CD14-positive monocyte (primary cell): ENCODE measurements at regions not wholly inside any gene's neighbourhood (a gene's known extent, or its start where the extent isn't known, plus 50 kb on each side); places are given as distances from the start of the nearest gene placed in this dataset.

Experiments used
- DNase-seq, 3 donors: peaks; one replicate each; pipeline ENCODE4 v3.0.0-alpha.2; 2011 to 2022
- H2AFZ ChIP-seq: 2 replicates; pipeline ENCODE4 v1.6.0; 2012; ENCODE audit warnings: mild to moderate bottlenecking, low read depth, low read length, inconsistent platforms; ENCODE audit not compliant: insufficient read depth, poor library complexity, severe bottlenecking
- H3K27ac ChIP-seq, 2 donors: 1 replicate in 1 of 2; 2 replicates in 1 of 2; pipeline ENCODE4 v1.5.1; 2012 to 2013; ENCODE audit warnings: low read length in 2 of 2, control low read depth in 1 of 2, inconsistent platforms in 1 of 2, low read depth in 1 of 2, mild to moderate bottlenecking in 1 of 2
- H3K27me3 ChIP-seq, 2 donors: one replicate each; pipeline versions ENCODE4 v1.6.0 to v1.6.1; 2011 to 2013; ENCODE audit warnings: low read length in 2 of 2; ENCODE audit not compliant: control insufficient read depth in 2 of 2, insufficient read depth in 2 of 2
- H3K36me3 ChIP-seq, 2 donors: replicated peaks in 1 of 2; 1 replicate in 1 of 2; 2 replicates in 1 of 2; pipeline versions ENCODE4 v1.5.1 to v1.6.1; 2012 to 2013; ENCODE audit warnings: low read length in 2 of 2, control low read depth in 1 of 2, inconsistent platforms in 1 of 2, mild to moderate bottlenecking in 1 of 2; ENCODE audit not compliant: insufficient read depth in 2 of 2, control insufficient read depth in 1 of 2
- H3K4me1 ChIP-seq, 2 donors: 1 replicate in 1 of 2; 2 replicates in 1 of 2; pipeline versions ENCODE4 v1.5.1 to v1.6.1; 2012 to 2013; ENCODE audit warnings: low read length in 2 of 2, control low read depth in 1 of 2, inconsistent platforms in 1 of 2, mild to moderate bottlenecking in 1 of 2, moderate library complexity in 1 of 2; ENCODE audit not compliant: insufficient read depth in 2 of 2, control insufficient read depth in 1 of 2
- H3K4me2 ChIP-seq: replicated peaks from 2 replicates; pipeline ENCODE3; 2012; ENCODE audit warnings: low read length, moderate library complexity, mild to moderate bottlenecking; ENCODE audit not compliant: poor library complexity, severe bottlenecking; ENCODE audit errors: extremely low read depth
- H3K4me3 ChIP-seq, 3 experiments: fragments of 200-600 bp in 1 of 3; sonication (generic) in 1 of 3; replicated peaks in 1 of 3; 1 replicate in 2 of 3; 2 replicates in 1 of 3; pipeline ENCODE4 v1.5.1; 2011 to 2013; ENCODE audit warnings: low read length in 3 of 3, mild to moderate bottlenecking in 3 of 3, control low read depth in 2 of 3, low read depth in 2 of 3, inconsistent platforms in 1 of 3, moderate library complexity in 1 of 3
- H3K79me2 ChIP-seq: 2 replicates; pipeline ENCODE4 v1.6.0; 2012; ENCODE audit warnings: mild to moderate bottlenecking, control low read depth, inconsistent platforms, low read length, moderate library complexity; ENCODE audit not compliant: insufficient read depth
- H3K9ac ChIP-seq: 2 replicates; pipeline ENCODE4 v1.6.0; 2017; ENCODE audit warnings: low read length, mild to moderate bottlenecking; ENCODE audit not compliant: insufficient read depth, poor library complexity, severe bottlenecking
- H3K9me3 ChIP-seq, 2 donors: replicated peaks in 1 of 2; 1 replicate in 1 of 2; 2 replicates in 1 of 2; pipeline versions ENCODE4 v1.5.1 to v1.6.1; 2012 to 2013; ENCODE audit warnings: low read length in 2 of 2, control low read depth in 1 of 2; ENCODE audit not compliant: control insufficient read depth in 1 of 2, insufficient read depth in 1 of 2
- H4K20me1 ChIP-seq: 2 replicates; pipeline ENCODE4 v1.6.0; 2012; ENCODE audit warnings: mild to moderate bottlenecking, low read length, control low read depth, moderate library complexity; ENCODE audit not compliant: insufficient read depth
- H3K27ac Mint-ChIP-seq, 7 donors: one replicate each; pipeline ENCODE4 v1.8.0; 2020; ENCODE audit warnings: mild to moderate bottlenecking in 7 of 7, mixed read lengths in 7 of 7, moderate library complexity in 6 of 7, inconsistent platforms in 2 of 7
- H3K27me3 Mint-ChIP-seq, 3 donors: one replicate each; pipeline ENCODE4 v1.8.0; 2021 to 2022; ENCODE audit warnings: low read depth in 3 of 3, mild to moderate bottlenecking in 3 of 3, mixed read lengths in 3 of 3, moderate library complexity in 3 of 3, inconsistent platforms in 1 of 3
- H3K36me3 Mint-ChIP-seq, 2 donors: one replicate each; pipeline ENCODE4 v1.8.0; 2020; ENCODE audit warnings: mixed read lengths in 2 of 2, inconsistent platforms in 1 of 2, mild to moderate bottlenecking in 1 of 2
- H3K4me1 Mint-ChIP-seq: one replicate; pipeline ENCODE4 v1.8.0; 2020; ENCODE audit warnings: mild to moderate bottlenecking, mixed read lengths
- H3K4me3 Mint-ChIP-seq, 2 donors: one replicate each; pipeline ENCODE4 v1.8.0; 2020; ENCODE audit warnings: mild to moderate bottlenecking in 2 of 2, mixed read lengths in 2 of 2, moderate library complexity in 1 of 2
- H3K9me3 Mint-ChIP-seq, 7 donors: one replicate each; pipeline ENCODE4 v1.8.0; 2020 to 2022; ENCODE audit warnings: mixed read lengths in 7 of 7, mild to moderate bottlenecking in 6 of 7, moderate library complexity in 6 of 7, inconsistent platforms in 2 of 7
- CTCF ChIP-seq: fragments of 200-600 bp; IDR thresholded peaks from one replicate; pipeline ENCODE4 v1.8.0; 2022; ENCODE audit warnings: antibody characterized with exemption, mild to moderate bottlenecking
- WGBS: methylation state at CpG from one replicate; pipeline ENCODE4 v1.1.5; 2013; ENCODE audit warnings: missing lambda C conversion rate; ENCODE audit not compliant: insufficient coverage; 5-methylcytosine and 5-hydroxymethylcytosine counted together
- intact Hi-C, 2 donors: fragments of 100-400 bp; cut with micrococcal nuclease; formaldehyde crosslinking; loops; one replicate each; pipeline versions ENCODE4 v1.15.0 to v1.15.1; 2023

GRCh38 chr12:102593134-102593533 lies 112.8 kb upstream of the IGF1 start:
- no peak for TF ChIP-seq CTCF
- Mint-ChIP-seq H3K27ac (no peak overlapping the region), H3K4me1 (no peaks in the 10 kb centered on the region), H3K36me3 (no peaks in the 10 kb centered on the region), H3K4me3 (no peak overlapping the region), H3K9me3 (peaks cover 0 to 5% (median 0%) of the 10 kb centered on the region in 7 donors), H3K27me3 (peaks cover 0 to 2% (median 1%) of the 10 kb centered on the region in 3 donors)
- Histone ChIP-seq H3K9me3 (peaks cover 0 to 3% of the 10 kb centered on the region in 2 donors), H3K9ac (no peak overlapping the region), H3K79me2 (no peaks in the 10 kb centered on the region), H3K4me1 (no peaks in the 10 kb centered on the region), H2AFZ (no peak overlapping the region), H3K36me3 (no peaks in the 10 kb centered on the region), H3K4me2 (no peak overlapping the region), H3K4me3 (no peak overlapping the region), H3K27ac (no peak overlapping the region), H4K20me1 (no peaks in the 10 kb centered on the region), H3K27me3 (no peaks in the 10 kb centered on the region)
- intact Hi-C loops, result no loop called here
- DNase-seq, result no peak
- WGBS, result 44% methylated on average over 2 of the region's 4 CpGs

DNA sequence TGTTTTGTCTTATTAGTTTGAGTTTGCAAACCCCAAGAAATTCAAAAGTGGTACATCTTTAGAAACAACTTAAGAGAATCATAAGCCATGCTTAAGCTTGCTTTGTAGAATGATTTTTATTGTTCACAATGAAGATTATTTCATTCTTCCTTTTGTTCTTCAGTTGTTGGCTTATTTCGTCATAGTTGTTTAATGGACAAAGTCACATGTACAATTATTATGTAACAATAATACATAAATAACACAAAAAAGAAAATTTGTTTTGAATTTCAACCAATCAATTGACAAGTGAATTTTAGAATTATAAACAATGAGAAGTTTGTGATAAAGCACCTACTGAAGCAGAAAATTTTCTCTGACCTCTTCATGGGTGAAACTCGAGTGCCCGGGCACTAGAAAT lies 111.8 kb upstream of the IGF1 start:
- no peaks in the 10 kb centered on the region for H3K4me1 Mint-ChIP-seq
- intact Hi-C loops, result no loop called here
- H3K4me1 ChIP-seq, result no peaks in the 10 kb centered on the region
- no peak overlapping the region for H3K4me3 ChIP-seq
- no peak overlapping the region for H3K27ac Mint-ChIP-seq
- no peak for DNase-seq
- peaks cover 0 to 2% (median 1%) of the 10 kb centered on the region in 3 donors for H3K27me3 Mint-ChIP-seq
- no peaks in the 10 kb centered on the region for H3K27me3 ChIP-seq
- peaks cover 0 to 5% (median 0%) of the 10 kb centered on the region in 7 donors for H3K9me3 Mint-ChIP-seq
- TF ChIP-seq CTCF, result no peak
- no peak overlapping the region for H3K27ac ChIP-seq
- no peaks in the 10 kb centered on the region for H3K36me3 Mint-ChIP-seq
- H4K20me1 ChIP-seq, result no peaks in the 10 kb centered on the region
- WGBS, result 100% methylated on average over 2 of the region's 3 CpGs
- H3K9me3 ChIP-seq, result peaks cover 0 to 3% of the 10 kb centered on the region in 2 donors
- H2AFZ ChIP-seq, result no peak overlapping the region
- H3K9ac ChIP-seq, result no peak overlapping the region
- H3K36me3 ChIP-seq, result no peaks in the 10 kb centered on the region
- no peaks in the 10 kb centered on the region for H3K79me2 ChIP-seq
- H3K4me2 ChIP-seq, result no peak overlapping the region
- H3K4me3 Mint-ChIP-seq, result no peak overlapping the region
